Suprapubic skin (tissue), 3 donors: ENCODE measurements at regions not wholly inside any gene's neighbourhood (a gene's known extent, or its start where the extent isn't known, plus 50 kb on each side); places are given as distances from the start of the nearest gene placed in this dataset.

ENCODE experiments used
- EP300 ChIP-seq: sonication (generic); formaldehyde crosslinking; IDR thresholded peaks from one replicate; pipeline ENCODE4 v1.6.1; 2017; ENCODE audit warnings: antibody characterized with exemption
- TF ChIP-seq, protein P1 (sequence below), 2 donors: fragments of 200-600 bp in 1 of 2; fragments of 450-650 bp in 1 of 2; sonication (generic) in 1 of 2; IDR thresholded peaks; one replicate each; pipeline ENCODE4 v1.5.1; 2016 to 2019; ENCODE audit warnings: antibody characterized with exemption in 2 of 2, mild to moderate bottlenecking in 1 of 2, moderate library complexity in 1 of 2

DNA sequence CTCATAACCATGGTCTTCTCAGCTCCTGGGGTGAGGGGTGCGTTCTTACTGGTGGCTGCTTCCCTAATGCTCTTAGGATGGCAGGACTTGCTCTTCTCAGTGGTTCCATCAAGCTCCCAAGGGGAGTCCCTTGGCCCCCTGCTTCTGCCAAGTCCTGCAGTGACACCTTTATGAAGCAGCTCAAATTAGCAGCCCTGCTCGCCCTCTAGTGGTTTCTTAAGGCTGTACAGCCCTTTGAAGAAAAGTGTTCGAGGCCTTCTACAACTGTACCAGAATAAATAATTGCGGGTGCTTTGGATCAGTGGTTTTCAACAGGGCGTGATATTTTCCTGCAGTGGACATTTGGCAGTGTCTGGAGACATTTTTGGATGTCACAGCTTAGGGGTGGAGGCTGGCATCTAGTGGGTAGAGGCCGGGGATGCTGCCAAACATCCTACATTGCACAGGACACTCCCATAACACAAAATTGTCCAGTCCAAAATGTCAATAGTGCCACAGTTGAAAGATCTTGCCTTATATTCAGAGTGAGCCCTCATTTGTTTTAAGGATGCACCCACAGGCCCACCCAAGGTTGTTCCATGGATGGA lies 204.7 kb upstream of the S100G start:
- no peak for TF ChIP-seq EP300
- TF ChIP-seq, protein P1, sequence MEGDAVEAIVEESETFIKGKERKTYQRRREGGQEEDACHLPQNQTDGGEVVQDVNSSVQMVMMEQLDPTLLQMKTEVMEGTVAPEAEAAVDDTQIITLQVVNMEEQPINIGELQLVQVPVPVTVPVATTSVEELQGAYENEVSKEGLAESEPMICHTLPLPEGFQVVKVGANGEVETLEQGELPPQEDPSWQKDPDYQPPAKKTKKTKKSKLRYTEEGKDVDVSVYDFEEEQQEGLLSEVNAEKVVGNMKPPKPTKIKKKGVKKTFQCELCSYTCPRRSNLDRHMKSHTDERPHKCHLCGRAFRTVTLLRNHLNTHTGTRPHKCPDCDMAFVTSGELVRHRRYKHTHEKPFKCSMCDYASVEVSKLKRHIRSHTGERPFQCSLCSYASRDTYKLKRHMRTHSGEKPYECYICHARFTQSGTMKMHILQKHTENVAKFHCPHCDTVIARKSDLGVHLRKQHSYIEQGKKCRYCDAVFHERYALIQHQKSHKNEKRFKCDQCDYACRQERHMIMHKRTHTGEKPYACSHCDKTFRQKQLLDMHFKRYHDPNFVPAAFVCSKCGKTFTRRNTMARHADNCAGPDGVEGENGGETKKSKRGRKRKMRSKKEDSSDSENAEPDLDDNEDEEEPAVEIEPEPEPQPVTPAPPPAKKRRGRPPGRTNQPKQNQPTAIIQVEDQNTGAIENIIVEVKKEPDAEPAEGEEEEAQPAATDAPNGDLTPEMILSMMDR (IDR thresholded peaks at IDR 0.05), result peak in 1 of 2 donors; percentile 50
